Effector memory CD4-positive, alpha-beta T cell (primary cell): ENCODE measurements at regions not wholly inside any gene's neighbourhood (a gene's known extent, or its start where the extent isn't known, plus 50 kb on each side); places are given as distances from the start of the nearest gene placed in this dataset.

Source experiments
- DNase-seq, 3 donors: peaks; one replicate each; pipeline ENCODE4 v3.0.0-alpha.2; 2020
- H3K27ac ChIP-seq: 2 replicates; pipeline ENCODE4 v1.7.0; 2013; ENCODE audit warnings: mild to moderate bottlenecking, low read length, moderate library complexity; ENCODE audit not compliant: insufficient read depth, poor library complexity, severe bottlenecking
- H3K27me3 ChIP-seq: replicated peaks from 2 replicates; pipeline ENCODE4 v1.7.0; 2013; ENCODE audit warnings: mild to moderate bottlenecking, low read length; ENCODE audit not compliant: insufficient read depth, control insufficient read depth, poor library complexity, severe bottlenecking
- H3K36me3 ChIP-seq: 2 replicates; pipeline ENCODE4 v1.7.0; 2013; ENCODE audit warnings: mild to moderate bottlenecking, low read length, moderate library complexity; ENCODE audit not compliant: control insufficient read depth, insufficient read depth
- H3K4me1 ChIP-seq: 2 replicates; pipeline ENCODE4 v1.7.0; 2013; ENCODE audit warnings: low read length, mild to moderate bottlenecking; ENCODE audit not compliant: control insufficient read depth, insufficient read depth, poor library complexity, severe bottlenecking
- H3K4me3 ChIP-seq: 2 replicates; pipeline ENCODE4 v1.7.0; 2013; ENCODE audit warnings: low read length, low read depth, mild to moderate bottlenecking; ENCODE audit not compliant: insufficient read depth, poor library complexity, severe bottlenecking
- H3K9me3 ChIP-seq: 2 replicates; pipeline ENCODE4 v1.7.0; 2013; ENCODE audit warnings: mild to moderate bottlenecking, low read length, moderate library complexity; ENCODE audit not compliant: control insufficient read depth

- no peaks in the 10 kb centered on the region for H3K27me3 ChIP-seq
- H3K4me3 ChIP-seq, result no peak overlapping the region
- DNase-seq, result no peak
- H3K27ac ChIP-seq, result no peak overlapping the region
- H3K9me3 ChIP-seq, result no peaks in the 10 kb centered on the region
- no peaks in the 10 kb centered on the region for H3K36me3 ChIP-seq
- H3K4me1 ChIP-seq, result no peaks in the 10 kb centered on the region
Measured at GRCh38 chr9:118128313-118128712, 424.1 kb downstream of the TLR4 start.

DNA sequence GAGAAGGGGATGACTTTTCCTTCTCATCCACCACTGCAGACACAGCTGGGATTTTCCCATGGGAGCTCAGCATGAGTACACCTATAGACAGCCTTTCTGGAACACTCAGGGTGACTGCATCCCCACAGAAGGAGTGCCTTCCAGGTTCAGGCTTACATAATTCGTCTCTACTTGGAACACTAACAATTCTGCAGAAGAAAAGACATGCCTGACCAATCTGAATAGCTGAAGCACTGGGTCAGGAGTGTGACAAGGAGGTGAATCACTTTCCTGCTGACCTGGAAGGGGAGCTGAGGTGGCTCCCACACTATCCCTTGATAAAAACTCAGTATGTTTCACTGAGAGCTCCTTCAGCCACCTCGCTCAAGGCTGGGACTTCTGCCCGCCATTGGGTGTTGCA lies 425.3 kb downstream of the TLR4 start:
- no peak overlapping the region for H3K4me3 ChIP-seq

DNA sequence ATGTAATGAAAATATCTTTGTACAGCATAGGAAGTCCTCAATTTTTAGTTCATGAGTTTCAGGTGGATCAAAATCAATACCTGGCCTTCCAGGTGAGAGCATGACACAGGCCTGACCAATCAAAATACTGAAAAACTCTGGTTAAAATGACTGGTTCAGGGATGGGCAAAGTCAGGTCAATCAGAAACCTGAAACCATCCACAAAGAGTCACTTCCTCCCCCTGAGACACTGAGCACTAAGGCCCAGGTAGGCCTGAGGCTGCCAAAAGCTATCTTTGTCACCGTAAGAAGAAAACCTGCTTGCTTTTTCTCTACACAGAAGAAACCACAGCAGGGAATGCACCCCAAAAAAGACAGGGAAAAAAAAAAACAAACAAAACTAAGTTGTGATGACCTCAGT lies 444.8 kb downstream of the TLR4 start:
- no peak for DNase-seq
- Histone ChIP-seq H3K4me3 (no peak overlapping the region), H3K4me1 (no peaks in the 10 kb centered on the region), H3K36me3 (no peaks in the 10 kb centered on the region), H3K27me3 (no peaks in the 10 kb centered on the region), H3K9me3 (no peaks in the 10 kb centered on the region), H3K27ac (no peak overlapping the region)

More for the DNA sequence above, 425.3 kb downstream of the TLR4 start:
- H3K9me3 ChIP-seq, result no peaks in the 10 kb centered on the region
- no peaks in the 10 kb centered on the region for H3K36me3 ChIP-seq
- H3K4me1 ChIP-seq, result no peaks in the 10 kb centered on the region
- no peak overlapping the region for H3K27ac ChIP-seq
- no peak for DNase-seq
- H3K27me3 ChIP-seq, result no peaks in the 10 kb centered on the region

- no peaks in the 10 kb centered on the region for H3K36me3 ChIP-seq
- no peak overlapping the region for H3K27ac ChIP-seq
Measured at GRCh38 chr9:118156846-118157245, 452.6 kb downstream of the TLR4 start.

GRCh38 chr9:118162716-118163115 lies 458.5 kb downstream of the TLR4 start:
- no peak overlapping the region for H3K27ac ChIP-seq
- H3K9me3 ChIP-seq, result no peaks in the 10 kb centered on the region
- no peaks in the 10 kb centered on the region for H3K4me1 ChIP-seq
- no peak overlapping the region for H3K4me3 ChIP-seq
- no peaks in the 10 kb centered on the region for H3K27me3 ChIP-seq
- H3K36me3 ChIP-seq, result no peaks in the 10 kb centered on the region
- DNase-seq, result no peak

More at GRCh38 chr9:118156846-118157245, 452.6 kb downstream of the TLR4 start:
- Histone ChIP-seq H3K4me1 (no peaks in the 10 kb centered on the region), H3K9me3 (no peaks in the 10 kb centered on the region), H3K4me3 (no peak overlapping the region), H3K27me3 (no peaks in the 10 kb centered on the region)
- DNase-seq, result no peak

DNA sequence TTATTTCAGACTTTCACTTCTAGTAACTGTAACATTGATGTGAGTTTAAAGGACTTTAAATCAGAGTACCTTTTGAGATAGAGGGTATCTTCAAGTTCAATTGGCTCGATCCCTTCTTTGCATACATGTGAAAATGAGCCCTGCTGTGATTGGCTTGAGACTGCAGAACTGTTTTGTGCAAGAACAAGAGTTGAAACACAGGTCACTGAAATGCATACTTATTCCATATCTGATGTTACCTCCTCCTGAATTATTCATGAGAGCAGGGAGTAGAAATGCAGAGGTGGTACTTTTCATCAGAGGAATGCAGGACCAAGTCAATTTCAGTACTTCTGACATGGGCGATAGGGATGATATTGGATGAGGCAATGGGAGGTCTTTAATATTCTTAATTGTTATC lies 459.5 kb downstream of the TLR4 start:
- Histone ChIP-seq H3K27me3 (no peaks in the 10 kb centered on the region), H3K27ac (no peak overlapping the region), H3K4me1 (no peaks in the 10 kb centered on the region), H3K9me3 (no peaks in the 10 kb centered on the region), H3K4me3 (no peak overlapping the region), H3K36me3 (no peaks in the 10 kb centered on the region)
- DNase-seq, result no peak

- Histone ChIP-seq H3K4me3 (no peak overlapping the region), H3K27me3 (no peaks in the 10 kb centered on the region), H3K4me1 (no peaks in the 10 kb centered on the region), H3K36me3 (no peaks in the 10 kb centered on the region), H3K9me3 (no peaks in the 10 kb centered on the region), H3K27ac (no peak overlapping the region)
- DNase-seq, result no peak
Measured at GRCh38 chr9:118165451-118165850, 461.2 kb downstream of the TLR4 start.

DNA sequence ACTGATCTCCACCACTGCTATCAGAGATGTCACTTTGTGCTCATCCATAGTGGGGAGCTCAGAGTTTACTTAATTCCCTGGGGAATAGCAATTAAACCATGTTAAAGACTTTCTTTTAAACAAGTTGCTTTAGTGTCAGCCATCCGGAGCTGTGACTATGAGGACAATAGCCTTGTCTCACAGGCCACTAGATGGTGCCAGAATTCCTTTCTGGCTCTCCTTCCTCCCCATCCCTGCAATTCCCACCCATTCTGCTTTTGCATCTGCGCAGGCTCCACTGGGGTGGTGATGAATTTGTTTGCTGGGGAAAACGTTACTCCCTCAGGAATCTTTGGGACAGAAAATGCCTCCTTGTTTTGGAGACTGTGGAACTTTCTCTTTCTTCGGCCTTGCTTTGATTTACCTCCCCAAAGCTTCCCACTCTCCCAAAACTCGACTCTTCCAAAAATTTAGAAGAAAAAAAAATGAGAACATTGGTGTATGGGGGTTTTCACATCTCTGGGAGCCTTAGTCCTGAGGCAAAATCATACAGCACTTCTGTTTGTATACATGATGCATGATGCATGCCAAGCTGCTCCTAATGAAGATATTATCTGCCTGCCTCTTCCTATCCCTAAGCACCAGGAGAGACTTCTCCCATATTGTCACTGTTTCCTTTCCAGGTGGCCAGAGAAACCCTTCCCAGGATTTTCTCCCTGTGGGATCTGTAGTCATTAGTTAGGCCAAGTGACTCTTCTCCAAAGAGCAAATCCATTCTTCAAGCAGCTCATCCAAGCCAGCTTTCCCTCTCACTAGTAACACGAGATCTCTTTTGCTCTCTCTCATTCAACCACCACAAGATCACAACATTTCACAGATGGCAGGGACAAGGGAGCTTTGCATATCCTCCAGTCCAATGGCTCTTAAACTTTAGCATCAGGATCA lies 466.1 kb downstream of the TLR4 start:
- Histone ChIP-seq H3K27ac (no peak overlapping the region), H3K4me1 (no peaks in the 10 kb centered on the region), H3K27me3 (no peaks in the 10 kb centered on the region), H3K9me3 (no peaks in the 10 kb centered on the region), H3K36me3 (no peaks in the 10 kb centered on the region), H3K4me3 (no peak overlapping the region)
- no peak for DNase-seq

- Histone ChIP-seq H3K9me3 (no peaks in the 10 kb centered on the region), H3K4me3 (no peak overlapping the region), H3K4me1 (no peaks in the 10 kb centered on the region), H3K27me3 (no peaks in the 10 kb centered on the region), H3K36me3 (no peaks in the 10 kb centered on the region), H3K27ac (no peak overlapping the region)
- DNase-seq, result no peak
Measured at GRCh38 chr9:118177241-118177640, 473.0 kb downstream of the TLR4 start.

GRCh38 chr9:118183576-118183975 lies 479.4 kb downstream of the TLR4 start:
- H3K27ac ChIP-seq, result no peak overlapping the region
- no peaks in the 10 kb centered on the region for H3K4me1 ChIP-seq
- no peak for DNase-seq
- H3K36me3 ChIP-seq, result no peaks in the 10 kb centered on the region
- H3K27me3 ChIP-seq, result no peaks in the 10 kb centered on the region
- H3K9me3 ChIP-seq, result no peaks in the 10 kb centered on the region
- no peak overlapping the region for H3K4me3 ChIP-seq
